ENCODE measurements at regions not wholly inside any gene's neighbourhood (a gene's known extent, or its start where the extent isn't known, plus 50 kb on each side); places are given as distances from the start of the nearest gene placed in this dataset.

- H2AK5ac ChIP-seq (ENCODE audit: low read depth, low read length): no peak overlapping the region
- no peak for FAIRE-seq
- CTCF ChIA-PET (ENCODE audit: partially characterized antibody): no interaction called here
- POLR2A ChIA-PET (ENCODE audit: partially characterized antibody): no interaction called here
- H3K23me2 ChIP-seq (ENCODE audit: low read depth, low read length): no peaks in the 10 kb centered on the region
- no peak overlapping the region for H4K5ac ChIP-seq (ENCODE audit: insufficient read length, low read depth, low read length)
- H3K4ac ChIP-seq (replicated peaks; ENCODE audit: insufficient read length, low read depth, low read length): no peak overlapping the region
- no peak overlapping the region for H2BK120ac ChIP-seq (replicated peaks; ENCODE audit: low read depth, low read length)
- no peak overlapping the region for H2BK20ac ChIP-seq (ENCODE audit: low read length)
- H3K79me2 ChIP-seq (ENCODE audit: control insufficient read depth in 1 of 2, insufficient read depth in 2 of 2, low read length in 2 of 2): no peaks in the 10 kb centered on the region
- TF ChIP-seq CHD2 (IDR thresholded peaks at IDR 0.05; ENCODE audit: low read length) (no peak), NRF1 (IDR thresholded peaks at IDR 0.05; ENCODE audit: low read depth, low read length) (no peak), MAFK (IDR thresholded peaks at IDR 0.05; ENCODE audit: low read depth, low read length) (no peak)
- no peaks in the 10 kb centered on the region for H3K79me1 ChIP-seq (ENCODE audit: low read depth, low read length)
- H4K20me1 ChIP-seq (replicated peaks in 1 of 2; ENCODE audit: control insufficient read depth in 1 of 2, insufficient read depth in 2 of 2, low read length in 2 of 2): no peaks in the 10 kb centered on the region
- DNase-seq (ENCODE audit: low read depth in 1 of 2, low spot score in 2 of 2): no peak
- no peak overlapping the region for H2BK15ac ChIP-seq (ENCODE audit: low read length)
- H3K9ac ChIP-seq (replicated peaks in 1 of 4; ENCODE audit: extremely low read depth in 1 of 4, low read depth in 3 of 4, low read length in 3 of 4): no peak overlapping the region
- no peak overlapping the region for H3K56ac ChIP-seq (replicated peaks; ENCODE audit: insufficient read length, low read depth, low read length)
- no peak overlapping the region for H3K23ac ChIP-seq (ENCODE audit: insufficient read length)
- H4K8ac ChIP-seq (ENCODE audit: extremely low read depth, insufficient read depth, low read length): no peak overlapping the region
- no peak overlapping the region for H3K4me2 ChIP-seq (ENCODE audit: insufficient read depth in 1 of 2, low read depth in 2 of 2, low read length in 2 of 2)
- WGBS, 2 experiments (ENCODE audit: extremely low coverage in 1 of 2, insufficient coverage in 1 of 2, insufficient read length in 1 of 2, insufficient replicate concordance in 2 of 2, low coverage in 1 of 2, low lambda C conversion rate in 2 of 2, missing lambda C conversion rate in 1 of 2): 83% methylated on average over 2 of the region's 2 CpGs; no CpG with 5 or more reads in 1 of the 2 experiments
- H3K9me3 ChIP-seq (ENCODE audit: insufficient read depth in 2 of 2, low read depth in 1 of 2, low read length in 1 of 2): no peaks in the 10 kb centered on the region
- no peak overlapping the region for H2BK12ac ChIP-seq (ENCODE audit: low read depth, low read length)
- no peak overlapping the region for H2BK5ac ChIP-seq (ENCODE audit: low read depth, low read length)
- H2AFZ ChIP-seq (ENCODE audit: low read length): no peak overlapping the region
- no peaks in the 10 kb centered on the region for H3K36me3 ChIP-seq (ENCODE audit: control insufficient read depth in 2 of 4, insufficient read depth in 4 of 4, low read length in 3 of 4)
- no peak overlapping the region for H4K91ac ChIP-seq (replicated peaks; ENCODE audit: insufficient read length, low read length)
- no peak overlapping the region for H3K4me3 ChIP-seq (ENCODE audit: extremely low read depth in 1 of 4, insufficient read depth in 2 of 4, low read depth in 3 of 4, low read length in 4 of 4)
- no peaks in the 10 kb centered on the region for H3K27me3 ChIP-seq (replicated peaks in 1 of 4; ENCODE audit: control insufficient read depth in 3 of 4, extremely low read depth in 1 of 4, insufficient read depth in 3 of 4, low read length in 3 of 4)
- no peak overlapping the region for H3K18ac ChIP-seq (ENCODE audit: extremely low read depth, low read length)
- peaks cover 0 to 2% (median 0%) of the 10 kb centered on the region in 4 experiments; a peak in 1 of 7 replicates for H3K4me1 ChIP-seq (replicated peaks in 1 of 4; ENCODE audit: control insufficient read depth in 3 of 4, insufficient read depth in 4 of 4, low read length in 3 of 4)
- no peak overlapping the region for H3K27ac ChIP-seq (ENCODE audit: low read depth, low read length)
- no peak overlapping the region for H3K14ac ChIP-seq (ENCODE audit: insufficient read length)
Observed at GRCh38 chr2:164112105-164112504, 376.3 kb upstream of the FIGN start.

Data from H1 (cell line).